ENCODE measurements at regions not wholly inside any gene's neighbourhood (a gene's known extent, or its start where the extent isn't known, plus 50 kb on each side); places are given as distances from the start of the nearest gene placed in this dataset.

DNA sequence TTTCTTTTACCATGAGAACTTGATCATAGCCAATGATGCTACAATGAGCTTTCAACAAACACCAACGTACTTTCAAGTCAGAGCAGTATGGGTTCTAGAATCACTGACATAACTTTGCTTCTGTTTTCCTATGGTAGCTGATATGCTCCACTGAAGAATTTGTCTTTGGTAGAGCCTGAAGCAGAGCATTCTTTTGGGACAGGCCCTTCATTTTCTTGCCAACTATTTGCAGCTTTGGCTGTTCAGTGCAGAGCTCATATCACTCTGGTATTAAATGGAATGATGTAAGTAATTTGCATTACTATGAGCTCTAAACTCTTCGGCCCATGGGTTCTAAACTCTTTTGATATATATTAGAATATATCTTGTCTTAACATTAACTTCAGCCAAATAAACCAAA, 51.8 kb upstream of the APC start:
- Histone ChIP-seq H3K9ac (ENCODE audit: low read length in 2 of 2) (no peak overlapping the region), H3K4me1 (ENCODE audit: control insufficient read depth, insufficient read depth, low read length) (peaks cover 23% of the 10 kb centered on the region), H3K27me3 (ENCODE audit: control insufficient read depth in 1 of 2, insufficient read depth in 2 of 2, low read length in 2 of 2) (no peaks in the 10 kb centered on the region), H3K4me3 (ENCODE audit: low read length in 2 of 2) (no peak overlapping the region), H3K9me3 (ENCODE audit: control insufficient read depth in 2 of 2, low read length in 2 of 2) (no peaks in the 10 kb centered on the region), H3K36me3 (ENCODE audit: control insufficient read depth in 2 of 2, insufficient read depth in 2 of 2, low read length in 2 of 2) (no peaks in the 10 kb centered on the region), H3K27ac (ENCODE audit: low read length) (peak overlapping the region; percentile 13)

GRCh38 chr5:112686675-112687074, 51.0 kb upstream of the APC start:
- Histone ChIP-seq H3K9ac (ENCODE audit: low read length in 2 of 2) (no peak overlapping the region), H3K4me1 (ENCODE audit: control insufficient read depth, insufficient read depth, low read length) (peaks cover 19% of the 10 kb centered on the region), H3K36me3 (ENCODE audit: control insufficient read depth in 2 of 2, insufficient read depth in 2 of 2, low read length in 2 of 2) (no peaks in the 10 kb centered on the region), H3K4me3 (ENCODE audit: low read length in 2 of 2) (no peak overlapping the region), H3K9me3 (ENCODE audit: control insufficient read depth in 2 of 2, low read length in 2 of 2) (no peaks in the 10 kb centered on the region), H3K27ac (ENCODE audit: low read length) (no peak overlapping the region), H3K27me3 (ENCODE audit: control insufficient read depth in 1 of 2, insufficient read depth in 2 of 2, low read length in 2 of 2) (no peaks in the 10 kb centered on the region)

GRCh38 chr5:112687306-112687705, 50.4 kb upstream of the APC start:
- no peaks in the 10 kb centered on the region for H3K36me3 ChIP-seq (ENCODE audit: control insufficient read depth in 2 of 2, insufficient read depth in 2 of 2, low read length in 2 of 2)
- no peaks in the 10 kb centered on the region for H3K27me3 ChIP-seq (ENCODE audit: control insufficient read depth in 1 of 2, insufficient read depth in 2 of 2, low read length in 2 of 2)
- H3K4me3 ChIP-seq (ENCODE audit: low read length in 2 of 2): no peak overlapping the region
- no peak overlapping the region for H3K9ac ChIP-seq (ENCODE audit: low read length in 2 of 2)
- H3K4me1 ChIP-seq (ENCODE audit: control insufficient read depth, insufficient read depth, low read length): peaks cover 17% of the 10 kb centered on the region
- no peaks in the 10 kb centered on the region for H3K9me3 ChIP-seq (ENCODE audit: control insufficient read depth in 2 of 2, low read length in 2 of 2)
- H3K27ac ChIP-seq (ENCODE audit: low read length): no peak overlapping the region
